IMR-90 (cell line): ENCODE measurements at regions not wholly inside any gene's neighbourhood (a gene's known extent, or its start where the extent isn't known, plus 50 kb on each side); places are given as distances from the start of the nearest gene placed in this dataset.

Source experiments
- ATAC-seq: fragments of 200-7000 bp; cut with Tn5 transposase; 2 replicates; pipeline ENCODE4 v1.9.1; 2020; ENCODE audit warnings: low read depth, mild to moderate bottlenecking, moderate library complexity
- BruUV-seq: library from RNA; stranded (reverse); fragments of 400-500 nt; replicated peaks from 2 replicates; lab custom pipeline; 2021; lab: Mats Ljungman, UMichigan
- CTCF ChIA-PET: fragments of 300-600 bp; formaldehyde crosslinking; extraction: SDS; loops from one replicate; lab custom pipeline; 2021; ENCODE audit warnings: antibody characterized with exemption; lab: Yijun Ruan, JAX
- POLR2A ChIA-PET: fragments of 300-600 bp; sonication (Branson Sonifier 250); formaldehyde crosslinking; loops from one replicate; lab custom pipeline; 2022; ENCODE audit warnings: antibody characterized with exemption; ENCODE audit not compliant: unreplicated experiment; lab: Charles Lee
- DNase-seq: peaks from one replicate; pipeline ENCODE4 v3.0.0; 2013
- H2AFZ ChIP-seq: replicated peaks from 2 replicates; pipeline ENCODE3; 2013; ENCODE audit warnings: low read length, mild to moderate bottlenecking; ENCODE audit not compliant: poor library complexity
- H2AK5ac ChIP-seq: 2 replicates; pipeline ENCODE4 v1.6.1; 2013; ENCODE audit warnings: low read depth, low read length, inconsistent platforms
- H2AK9ac ChIP-seq: replicated peaks from 2 replicates; pipeline ENCODE3; 2013; ENCODE audit warnings: mild to moderate bottlenecking, low read depth, low read length, moderate library complexity; ENCODE audit not compliant: poor library complexity
- H2BK120ac ChIP-seq: 2 replicates; pipeline ENCODE4 v1.6.1; 2013; ENCODE audit warnings: low read depth, low read length, inconsistent platforms
- H2BK15ac ChIP-seq: 3 replicates; pipeline ENCODE4 v1.6.1; 2013; ENCODE audit warnings: low read depth, low read length, inconsistent platforms
- H2BK20ac ChIP-seq: 2 replicates; pipeline ENCODE4 v1.6.1; 2013; ENCODE audit warnings: low read depth, mild to moderate bottlenecking, inconsistent platforms, low read length, moderate library complexity
- H2BK5ac ChIP-seq: 2 replicates; pipeline ENCODE4 v1.6.1; 2013; ENCODE audit warnings: mild to moderate bottlenecking, low read depth, low read length, inconsistent platforms; ENCODE audit not compliant: poor library complexity, severe bottlenecking
- H3K14ac ChIP-seq: replicated peaks from 2 replicates; pipeline ENCODE4 v1.6.1; 2013; ENCODE audit warnings: low read depth, low read length, inconsistent platforms
- H3K18ac ChIP-seq: 2 replicates; pipeline ENCODE4 v1.6.1; 2013; ENCODE audit warnings: low read depth, low read length, control low read depth
- H3K23ac ChIP-seq: 2 replicates; pipeline ENCODE4 v1.6.1; 2013; ENCODE audit warnings: low read depth, low read length, inconsistent platforms
- H3K27ac ChIP-seq: 2 replicates; pipeline ENCODE4 v1.5.1; 2013; ENCODE audit warnings: mild to moderate bottlenecking, control low read depth, low read length; ENCODE audit not compliant: insufficient read depth
- H3K27me3 ChIP-seq: 2 replicates; pipeline ENCODE4 v1.6.1; 2013; ENCODE audit warnings: low read length; ENCODE audit not compliant: control insufficient read depth, insufficient read depth
- H3K36me3 ChIP-seq: 2 replicates; pipeline ENCODE4 v1.6.1; 2013; ENCODE audit warnings: low read length, mixed read lengths; ENCODE audit not compliant: control insufficient read depth, insufficient read depth
- H3K4ac ChIP-seq: 2 replicates; pipeline ENCODE4 v1.6.1; 2013; ENCODE audit warnings: low read depth, low read length, inconsistent platforms
- H3K4me1 ChIP-seq: 2 replicates; pipeline ENCODE4 v1.6.1; 2013; ENCODE audit warnings: low read length, mixed read lengths; ENCODE audit not compliant: control insufficient read depth, insufficient read depth
- H3K4me2 ChIP-seq: 2 replicates; pipeline ENCODE4 v1.6.1; 2013; ENCODE audit warnings: low read depth, mild to moderate bottlenecking, control low read depth, low read length, moderate library complexity
- H3K4me3 ChIP-seq: 2 replicates; pipeline ENCODE4 v1.5.1; 2013; ENCODE audit warnings: low read depth, mild to moderate bottlenecking, control low read depth, low read length, moderate library complexity; ENCODE audit not compliant: insufficient read depth
- H3K56ac ChIP-seq: 2 replicates; pipeline ENCODE4 v1.6.1; 2013; ENCODE audit warnings: low read length, inconsistent platforms; ENCODE audit not compliant: insufficient read depth; ENCODE audit errors: extremely low read depth
- H3K79me1 ChIP-seq, 2 experiments: 2 replicates each; pipeline ENCODE4 v1.6.1; 2013; ENCODE audit warnings: low read length in 2 of 2, inconsistent platforms in 1 of 2, low read depth in 1 of 2
- H3K9ac ChIP-seq: 2 replicates; pipeline ENCODE4 v1.6.1; 2013; ENCODE audit warnings: low read depth, low read length, control low read depth
- H3K9me1 ChIP-seq: 2 replicates; pipeline ENCODE4 v1.6.1; 2013; ENCODE audit warnings: low read length, inconsistent platforms; ENCODE audit not compliant: insufficient read depth
- H3K9me3 ChIP-seq: 2 replicates; pipeline ENCODE4 v1.6.1; 2013; ENCODE audit warnings: low read length; ENCODE audit not compliant: control insufficient read depth, insufficient read depth
- H4K20me1 ChIP-seq: 2 replicates; pipeline ENCODE4 v1.6.1; 2013; ENCODE audit warnings: low read length, inconsistent platforms; ENCODE audit not compliant: insufficient read depth
- H4K5ac ChIP-seq: 2 replicates; pipeline ENCODE4 v1.6.1; 2013; ENCODE audit warnings: mild to moderate bottlenecking, low read depth, low read length, control low read depth
- H4K8ac ChIP-seq, 2 experiments: 2 replicates each; pipeline ENCODE4 v1.6.1; 2013; ENCODE audit warnings: low read depth in 2 of 2, low read length in 2 of 2, control low read depth in 1 of 2, inconsistent platforms in 1 of 2
- H4K91ac ChIP-seq: 2 replicates; pipeline ENCODE4 v1.6.1; 2013; ENCODE audit warnings: low read depth, low read length, inconsistent platforms; ENCODE audit not compliant: insufficient read depth
- BHLHE40 ChIP-seq: fragments of 150-350 bp; IDR thresholded peaks from 2 replicates; pipeline ENCODE4 v1.6.1; 2016; ENCODE audit warnings: mild to moderate bottlenecking, low read depth, low read length
- CEBPB ChIP-seq: IDR thresholded peaks from 2 replicates; pipeline ENCODE4 v1.6.1; 2012; ENCODE audit warnings: low read depth, low read length, improper control_type of control experiment
- CHD1 ChIP-seq: IDR thresholded peaks from 2 replicates; pipeline ENCODE4 v1.6.1; 2012; ENCODE audit warnings: low read depth, low read length, improper control_type of control experiment
- CTCF ChIP-seq: conservative IDR thresholded peaks from 2 replicates; pipeline ENCODE4 v1.5.1; 2012; ENCODE audit warnings: mild to moderate bottlenecking, low read depth, low read length, improper control_type of control experiment
- FOS ChIP-seq: fragments of 150-350 bp; IDR thresholded peaks from 2 replicates; pipeline ENCODE4 v1.6.1; 2016; ENCODE audit warnings: low read depth, low read length
- MAFK ChIP-seq: IDR thresholded peaks from 2 replicates; pipeline ENCODE4 v1.6.1; 2012; ENCODE audit warnings: low read depth, low read length, improper control_type of control experiment
- MAZ ChIP-seq: IDR thresholded peaks from 2 replicates; pipeline ENCODE4 v1.6.1; 2012; ENCODE audit warnings: low read depth, mild to moderate bottlenecking, low read length, improper control_type of control experiment, moderate library complexity, borderline replicate concordance
- MXI1 ChIP-seq: IDR thresholded peaks from 2 replicates; pipeline ENCODE4 v1.6.1; 2012; ENCODE audit warnings: low read depth, mild to moderate bottlenecking, low read length, moderate library complexity, borderline replicate concordance
- NFE2L2 ChIP-seq: fragments of 150-350 bp; IDR thresholded peaks from 2 replicates; pipeline ENCODE4 v1.6.1; 2016; ENCODE audit warnings: low read depth, mild to moderate bottlenecking, low read length
- POLR2A ChIP-seq: IDR thresholded peaks from 2 replicates; pipeline ENCODE4 v1.6.1; 2012; ENCODE audit warnings: mild to moderate bottlenecking, low read depth, low read length
- RAD21 ChIP-seq: IDR thresholded peaks from 2 replicates; pipeline ENCODE4 v1.6.1; 2012; ENCODE audit warnings: low read length, improper control_type of control experiment
- RCOR1 ChIP-seq: IDR thresholded peaks from 2 replicates; pipeline ENCODE4 v1.6.1; 2012; ENCODE audit warnings: mild to moderate bottlenecking, low read length, improper control_type of control experiment; ENCODE audit not compliant: insufficient replicate concordance
- RFX5 ChIP-seq: IDR thresholded peaks from 2 replicates; pipeline ENCODE4 v1.8.0; 2012; ENCODE audit warnings: low read depth, mild to moderate bottlenecking, low read length, moderate library complexity
- SMC3 ChIP-seq: fragments of 150-350 bp; IDR thresholded peaks from 2 replicates; pipeline ENCODE4 v1.6.1; 2016; ENCODE audit warnings: low read depth, mild to moderate bottlenecking, antibody characterized with exemption, low read length, moderate library complexity
- USF2 ChIP-seq: fragments of 150-350 bp; IDR thresholded peaks from 2 replicates; pipeline ENCODE4 v1.6.1; 2017; ENCODE audit warnings: mild to moderate bottlenecking, antibody characterized with exemption, low read length, low read depth
- WGBS, 2 experiments: methylation state at CpG; one replicate each; pipeline versions ENCODE4 v1.1.5 to v1.1.7; 2013; ENCODE audit warnings: missing lambda C conversion rate in 2 of 2; ENCODE audit not compliant: insufficient read length in 1 of 2; ENCODE audit errors: extremely low coverage in 2 of 2; 5-methylcytosine and 5-hydroxymethylcytosine counted together
- dilution Hi-C: fragments of 300-500 bp; cut with HindIII; formaldehyde crosslinking; loops from one replicate; pipeline ENCODE4 v1.14.3; 2018; ENCODE audit warnings: low sequenced_read_pairs; ENCODE audit not compliant: unreplicated experiment
- in situ Hi-C: fragments of 300-500 bp; cut with MboI; formaldehyde crosslinking; loops from 3 replicates; pipeline ENCODE4 v1.14.3; 2019; ENCODE audit warnings: low sequenced_read_pairs, inconsistent platforms, mixed read lengths
- intact Hi-C: fragments of 100-400 bp; cut with micrococcal nuclease; formaldehyde crosslinking; loops from 2 replicates; pipeline ENCODE4 v1.10.0; 2022
- TF ChIP-seq, protein P1 (sequence below): fragments of 150-350 bp; IDR thresholded peaks from 2 replicates; pipeline ENCODE4 v1.6.1; 2016; ENCODE audit warnings: low read depth, mild to moderate bottlenecking, low read length, moderate library complexity, borderline replicate concordance

DNA sequence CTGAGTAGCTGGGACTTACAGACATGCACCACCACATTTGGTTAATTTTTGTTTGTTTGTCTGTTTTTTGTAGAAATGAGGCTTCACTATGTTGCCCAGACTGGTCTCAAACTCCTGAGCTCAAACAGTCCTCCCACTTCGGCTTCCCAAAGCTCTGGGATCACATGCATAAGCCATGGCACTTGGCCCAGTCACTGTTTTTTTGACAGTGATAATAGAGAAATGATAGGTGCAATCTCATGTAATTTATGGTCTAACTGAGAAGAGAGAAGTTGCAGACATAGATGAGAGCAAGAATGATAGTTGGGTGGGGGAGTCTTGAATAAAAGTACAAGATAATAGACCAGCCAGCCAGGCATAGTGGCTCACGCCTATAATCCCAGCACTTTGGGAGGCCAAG lies 89.7 kb upstream of the TNRC6A start:
- dilution Hi-C loops, result no loop called here
- ChIA-PET CTCF (no interaction called here), POLR2A (no interaction called here)
- Histone ChIP-seq H2AK5ac (peak overlapping the region; percentile 56), H3K79me1 (no peaks in the 10 kb centered on the region), H3K9me3 (no peaks in the 10 kb centered on the region), H3K4me1 (peaks cover 3% of the 10 kb centered on the region), H2BK5ac (no peak overlapping the region), H4K91ac (peak overlapping the region; percentile 46; the same call in 1 of the 2 replicates), H4K20me1 (no peaks in the 10 kb centered on the region), H2BK15ac (peak overlapping the region; percentile 54; the same call in 1 of the 3 replicates), H2AFZ (no peak overlapping the region), H3K23ac (no peak overlapping the region), H2AK9ac (no peak overlapping the region), H4K5ac (no peak overlapping the region), H3K9ac (no peak overlapping the region), H3K18ac (no peak overlapping the region), H3K56ac (no peak overlapping the region), H3K27me3 (no peaks in the 10 kb centered on the region), H4K8ac (no peak overlapping the region), H2BK20ac (peak overlapping the region; percentile 3; the same call in 1 of the 2 replicates), H3K4me2 (no peak overlapping the region), H2BK120ac (peak overlapping the region; percentile 56), H3K4me3 (no peak overlapping the region), H3K36me3 (no peaks in the 10 kb centered on the region), H3K4ac (peak overlapping the region; percentile 55; the same call in 1 of the 2 replicates), H3K9me1 (peaks cover 5% of the 10 kb centered on the region), H3K14ac (peak overlapping the region; percentile 59), H3K27ac (no peak overlapping the region)
- TF ChIP-seq CEBPB (no peak), CTCF (no peak), SMC3 (no peak), RAD21 (no peak), CHD1 (no peak), MXI1 (no peak), RFX5 (no peak), POLR2A (no peak), BHLHE40 (no peak), USF2 (no peak), FOS (no peak), NFE2L2 (no peak), MAZ (no peak), MAFK (no peak), RCOR1 (no peak)
- TF ChIP-seq, protein P1, sequence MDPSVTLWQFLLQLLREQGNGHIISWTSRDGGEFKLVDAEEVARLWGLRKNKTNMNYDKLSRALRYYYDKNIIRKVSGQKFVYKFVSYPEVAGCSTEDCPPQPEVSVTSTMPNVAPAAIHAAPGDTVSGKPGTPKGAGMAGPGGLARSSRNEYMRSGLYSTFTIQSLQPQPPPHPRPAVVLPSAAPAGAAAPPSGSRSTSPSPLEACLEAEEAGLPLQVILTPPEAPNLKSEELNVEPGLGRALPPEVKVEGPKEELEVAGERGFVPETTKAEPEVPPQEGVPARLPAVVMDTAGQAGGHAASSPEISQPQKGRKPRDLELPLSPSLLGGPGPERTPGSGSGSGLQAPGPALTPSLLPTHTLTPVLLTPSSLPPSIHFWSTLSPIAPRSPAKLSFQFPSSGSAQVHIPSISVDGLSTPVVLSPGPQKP, result no peak
- no CpG with 5 or more reads among the region's 2 CpGs for WGBS, 2 experiments
- DNase-seq (no peak), ATAC-seq (no peak)
- no TSS peak for BruUV-seq
- intact Hi-C loops, result loop anchor here (5.0 kb wide), 1 partner anchor 93 kb away; no protein-coding TSS in a partner anchor
- in situ Hi-C loops, result no loop called here
